SK-N-MC (cell line): ENCODE measurements at regions not wholly inside any gene's neighbourhood (a gene's known extent, or its start where the extent isn't known, plus 50 kb on each side); places are given as distances from the start of the nearest gene placed in this dataset.
"Not testable (repeated sequence)": the region's sequence is repeated elsewhere in the genome, so short reads cannot be mapped to it uniquely, and the experiment has no call there.

Experiments used
- DNase-seq: peaks from one replicate; pipeline ENCODE4 v3.0.0-alpha.2; 2011; ENCODE audit warnings: low read depth, low spot score
- H3K27ac ChIP-seq: fragments of 200-600 bp; sonication (generic); 2 replicates; pipeline ENCODE4 v1.5.1; 2016; ENCODE audit warnings: mixed run types
- H3K36me3 ChIP-seq: fragments of 200-600 bp; sonication (generic); 2 replicates; pipeline ENCODE4 v1.6.1; 2017; ENCODE audit warnings: antibody characterized with exemption, low read length, mixed read lengths; ENCODE audit not compliant: insufficient read depth
- H3K4me3 ChIP-seq: fragments of 200-600 bp; sonication (generic); 2 replicates; pipeline ENCODE4 v1.5.1; 2016
- H3K9ac ChIP-seq: fragments of 200-600 bp; sonication (generic); 2 replicates; pipeline ENCODE4 v1.8.0; 2017; ENCODE audit warnings: mixed run types, mixed read lengths; ENCODE audit not compliant: insufficient read length
- H3K9me3 ChIP-seq: fragments of 200-600 bp; sonication (generic); 2 replicates; pipeline ENCODE4 v1.6.1; 2017; ENCODE audit warnings: low read depth, mild to moderate bottlenecking, antibody characterized with exemption, low read length, moderate library complexity, mixed read lengths
- EZH2 ChIP-seq: fragments of 200-600 bp; sonication (generic); IDR thresholded peaks from one replicate; pipeline ENCODE4 v1.6.1; 2017; ENCODE audit warnings: antibody characterized with exemption
- FOXP2 ChIP-seq: optimal IDR thresholded peaks from 2 replicates; pipeline ENCODE3; 2011; ENCODE audit warnings: mild to moderate bottlenecking, moderate library complexity; ENCODE audit not compliant: insufficient read depth; ENCODE audit errors: extremely low read length, control extremely low read depth
- POLR2AphosphoS5 ChIP-seq: IDR thresholded peaks from 2 replicates; pipeline ENCODE4 v1.6.1; 2012; ENCODE audit warnings: mild to moderate bottlenecking, low read depth, low read length, borderline replicate concordance

- no peaks in the 10 kb centered on the region for H3K9me3 ChIP-seq
- H3K9ac ChIP-seq, result no peak overlapping the region
- TF ChIP-seq FOXP2 (no peak), POLR2AphosphoS5 (no peak), EZH2 (no peak)
- H3K4me3 ChIP-seq, result no peak overlapping the region
- H3K36me3 ChIP-seq, result no peaks in the 10 kb centered on the region
- H3K27ac ChIP-seq, result no peak overlapping the region
- no peak for DNase-seq
Observed at GRCh38 chr7:84913731-84914130, 273.1 kb downstream of the SEMA3D start.

DNA sequence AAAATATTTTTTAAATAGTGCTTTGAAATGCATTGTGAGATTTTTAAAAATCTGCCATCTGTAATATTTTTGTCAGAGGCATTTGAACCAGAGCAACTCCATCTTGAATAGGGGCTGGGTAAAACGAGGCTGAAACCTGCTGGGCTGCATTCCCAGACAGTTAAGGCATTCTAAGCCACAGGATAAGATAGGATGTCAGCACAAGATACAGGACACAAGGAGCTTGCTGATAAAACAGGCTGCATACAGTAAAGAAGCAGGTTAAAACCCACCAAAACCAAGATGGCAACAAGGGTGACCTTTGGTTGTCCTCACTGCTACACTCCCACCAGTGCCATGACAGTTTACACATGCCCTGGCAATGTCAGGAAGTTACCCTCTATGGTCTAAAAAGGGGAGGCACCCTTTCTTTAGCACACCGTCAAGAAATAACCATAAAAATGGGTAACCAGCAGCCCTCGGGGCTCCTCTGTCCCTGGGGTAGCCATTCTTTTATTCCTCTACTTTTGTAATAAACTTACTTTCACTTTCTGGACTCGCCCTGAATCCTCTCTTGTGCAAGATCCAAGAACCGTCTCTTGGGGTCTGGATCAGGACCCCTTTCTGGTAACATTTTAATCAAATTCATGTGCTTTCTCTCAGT lies 273.7 kb downstream of the SEMA3D start:
- no peaks in the 10 kb centered on the region for H3K9me3 ChIP-seq
- H3K36me3 ChIP-seq, result no peaks in the 10 kb centered on the region
- no peak overlapping the region for H3K4me3 ChIP-seq
- no peak overlapping the region for H3K9ac ChIP-seq
- no peak overlapping the region for H3K27ac ChIP-seq
- TF ChIP-seq FOXP2 (no peak), POLR2AphosphoS5 (no peak), EZH2 (no peak)
- no peak for DNase-seq

GRCh38 chr7:84912537-84912936 lies 274.3 kb downstream of the SEMA3D start:
- H3K27ac ChIP-seq, result no peak overlapping the region
- no peak for DNase-seq
- H3K9me3 ChIP-seq, result no peaks in the 10 kb centered on the region
- no peaks in the 10 kb centered on the region for H3K36me3 ChIP-seq
- no peak overlapping the region for H3K4me3 ChIP-seq
- H3K9ac ChIP-seq, result no peak overlapping the region
- TF ChIP-seq POLR2AphosphoS5, result no peak
- no peak for TF ChIP-seq EZH2
- TF ChIP-seq FOXP2, result no peak

DNA sequence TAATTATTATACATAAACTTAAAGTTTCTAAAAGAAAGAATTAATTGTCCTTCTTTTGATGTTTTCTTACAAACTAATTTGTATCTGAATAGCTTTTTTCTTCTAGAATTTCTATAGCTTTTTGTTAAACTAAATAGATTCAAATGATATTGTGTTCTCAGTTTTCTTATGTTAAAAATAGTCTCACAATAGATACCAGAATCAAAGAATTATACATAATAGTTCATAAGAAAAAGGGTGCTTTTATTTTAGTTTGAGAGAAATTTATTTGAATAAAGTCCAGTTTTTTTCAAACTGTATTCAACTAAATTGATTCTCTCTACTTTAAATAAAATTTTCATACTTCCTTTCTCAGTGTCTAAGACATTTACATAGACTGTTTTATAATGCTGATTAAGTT lies 274.8 kb downstream of the SEMA3D start:
- H3K9me3 ChIP-seq, result no peaks in the 10 kb centered on the region
- H3K4me3 ChIP-seq, result no peak overlapping the region
- H3K36me3 ChIP-seq, result no peaks in the 10 kb centered on the region
- H3K9ac ChIP-seq, result no peak overlapping the region
- H3K27ac ChIP-seq, result no peak overlapping the region
- TF ChIP-seq FOXP2 (no peak), EZH2 (no peak), POLR2AphosphoS5 (no peak)
- no peak for DNase-seq

GRCh38 chr7:84911077-84911476 lies 275.8 kb downstream of the SEMA3D start:
- no peak for DNase-seq
- Histone ChIP-seq H3K9ac (no peak overlapping the region), H3K4me3 (no peak overlapping the region), H3K36me3 (no peaks in the 10 kb centered on the region), H3K9me3 (no peaks in the 10 kb centered on the region), H3K27ac (no peak overlapping the region)
- TF ChIP-seq FOXP2 (no peak), POLR2AphosphoS5 (no peak), EZH2 (no peak)

GRCh38 chr7:84910322-84910721 lies 276.5 kb downstream of the SEMA3D start:
- not testable (repeated sequence) for H3K27ac ChIP-seq, H3K36me3 ChIP-seq, H3K4me3 ChIP-seq, DNase-seq, H3K9me3 ChIP-seq, H3K9ac ChIP-seq

DNA sequence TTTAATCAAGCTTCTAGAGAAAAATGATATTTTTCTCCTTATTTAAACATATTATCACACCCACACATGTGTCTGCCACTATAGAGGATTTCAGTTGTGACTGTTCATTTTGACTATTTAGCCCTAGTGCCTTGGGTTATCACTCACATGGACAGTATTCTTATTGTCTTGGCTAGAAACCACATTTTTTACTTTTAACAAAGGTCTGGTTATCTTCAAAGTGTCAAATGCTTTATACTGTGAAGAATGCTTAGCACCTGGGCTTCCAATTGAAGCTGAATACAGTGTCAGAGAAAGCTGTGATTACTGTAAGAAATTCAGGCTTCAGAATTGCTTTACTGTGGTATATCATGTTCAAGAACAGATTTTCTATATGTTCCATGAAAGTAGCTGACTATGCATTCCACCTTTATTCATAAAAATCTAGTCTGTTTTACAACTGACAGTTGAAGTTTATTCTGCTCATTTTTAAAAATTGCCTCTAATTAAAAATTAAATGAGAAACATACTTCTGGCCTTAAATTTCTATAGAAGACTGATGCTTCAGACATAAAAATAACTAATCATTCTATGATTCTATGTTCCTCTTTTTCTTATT lies 278.6 kb downstream of the SEMA3D start:
- no peak overlapping the region for H3K27ac ChIP-seq
- TF ChIP-seq POLR2AphosphoS5 (no peak), FOXP2 (no peak), EZH2 (no peak)
- DNase-seq, result no peak
- H3K4me3 ChIP-seq, result no peak overlapping the region
- H3K9ac ChIP-seq, result no peak overlapping the region
- no peaks in the 10 kb centered on the region for H3K36me3 ChIP-seq
- no peaks in the 10 kb centered on the region for H3K9me3 ChIP-seq

DNA sequence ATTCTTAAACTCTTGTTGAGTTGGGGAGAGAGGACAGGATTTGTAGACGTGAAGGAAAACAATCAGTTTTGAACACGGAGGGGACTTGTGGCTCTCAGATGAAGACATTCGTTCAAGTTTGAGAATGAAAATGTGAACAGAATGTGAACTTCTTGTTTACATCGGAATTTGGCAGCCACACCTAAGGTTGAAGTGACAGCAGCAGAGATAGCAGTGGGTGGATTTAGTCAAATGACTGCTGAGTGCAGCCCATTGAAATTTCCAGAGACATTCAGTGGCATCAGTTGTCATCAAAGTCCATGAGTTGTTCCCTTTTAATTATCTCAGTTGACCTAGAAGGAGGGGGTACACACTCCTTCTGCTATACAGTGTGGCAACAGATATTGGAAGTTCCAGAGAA lies 280.0 kb downstream of the SEMA3D start:
- no peaks in the 10 kb centered on the region for H3K36me3 ChIP-seq
- TF ChIP-seq FOXP2, result no peak
- no peak for TF ChIP-seq POLR2AphosphoS5
- TF ChIP-seq EZH2, result no peak
- no peak overlapping the region for H3K27ac ChIP-seq
- no peak overlapping the region for H3K4me3 ChIP-seq
- no peak for DNase-seq
- no peaks in the 10 kb centered on the region for H3K9me3 ChIP-seq
- H3K9ac ChIP-seq, result no peak overlapping the region

DNA sequence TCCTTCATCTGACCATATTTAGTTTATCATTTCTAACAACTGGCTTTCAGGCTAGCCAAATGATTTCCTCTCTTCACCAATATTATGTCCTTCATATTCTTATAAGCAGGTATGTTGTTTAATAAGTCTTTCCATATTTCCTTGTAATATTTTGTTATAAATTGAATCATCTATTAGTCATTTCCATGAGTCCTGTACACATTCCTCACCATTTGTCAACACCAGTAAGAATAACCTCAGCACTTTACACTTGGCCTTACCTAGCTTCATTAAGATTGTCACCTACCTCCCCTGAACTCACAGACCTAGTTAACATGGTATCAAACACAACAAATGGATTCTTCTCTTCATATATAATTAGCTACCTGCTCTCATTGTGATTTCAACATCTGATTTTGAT lies 282.3 kb downstream of the SEMA3D start:
- Histone ChIP-seq H3K9me3 (no peaks in the 10 kb centered on the region), H3K36me3 (no peaks in the 10 kb centered on the region), H3K4me3 (no peak overlapping the region), H3K9ac (no peak overlapping the region), H3K27ac (no peak overlapping the region)
- DNase-seq, result no peak
- TF ChIP-seq EZH2 (no peak), POLR2AphosphoS5 (no peak), FOXP2 (no peak)
